ENCODE measurements at regions not wholly inside any gene's neighbourhood (a gene's known extent, or its start where the extent isn't known, plus 50 kb on each side); places are given as distances from the start of the nearest gene placed in this dataset.

GRCh38 chr2:173715441-173715840 lies 249.7 kb downstream of the SP3 start:
- H3K9me3 ChIP-seq = no peaks in the 10 kb centered on the region
- TF ChIP-seq, protein P1, sequence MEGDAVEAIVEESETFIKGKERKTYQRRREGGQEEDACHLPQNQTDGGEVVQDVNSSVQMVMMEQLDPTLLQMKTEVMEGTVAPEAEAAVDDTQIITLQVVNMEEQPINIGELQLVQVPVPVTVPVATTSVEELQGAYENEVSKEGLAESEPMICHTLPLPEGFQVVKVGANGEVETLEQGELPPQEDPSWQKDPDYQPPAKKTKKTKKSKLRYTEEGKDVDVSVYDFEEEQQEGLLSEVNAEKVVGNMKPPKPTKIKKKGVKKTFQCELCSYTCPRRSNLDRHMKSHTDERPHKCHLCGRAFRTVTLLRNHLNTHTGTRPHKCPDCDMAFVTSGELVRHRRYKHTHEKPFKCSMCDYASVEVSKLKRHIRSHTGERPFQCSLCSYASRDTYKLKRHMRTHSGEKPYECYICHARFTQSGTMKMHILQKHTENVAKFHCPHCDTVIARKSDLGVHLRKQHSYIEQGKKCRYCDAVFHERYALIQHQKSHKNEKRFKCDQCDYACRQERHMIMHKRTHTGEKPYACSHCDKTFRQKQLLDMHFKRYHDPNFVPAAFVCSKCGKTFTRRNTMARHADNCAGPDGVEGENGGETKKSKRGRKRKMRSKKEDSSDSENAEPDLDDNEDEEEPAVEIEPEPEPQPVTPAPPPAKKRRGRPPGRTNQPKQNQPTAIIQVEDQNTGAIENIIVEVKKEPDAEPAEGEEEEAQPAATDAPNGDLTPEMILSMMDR (IDR thresholded peaks at IDR 0.05) = no peak
- TF ChIP-seq POLR2A (IDR thresholded peaks at IDR 0.05) = no peak
- no peaks in the 10 kb centered on the region for H3K27me3 ChIP-seq
- no peaks in the 10 kb centered on the region for H3K4me1 ChIP-seq
- no peak for ATAC-seq
- H3K27ac ChIP-seq = no peak overlapping the region
- no peak for DNase-seq
- WGBS (ENCODE audit: insufficient coverage, low coverage, low lambda C conversion rate, missing lambda C conversion rate) = 62% methylated on average over 5 of the region's 5 CpGs
- no peak overlapping the region for H3K4me3 ChIP-seq
- H3K36me3 ChIP-seq = no peaks in the 10 kb centered on the region
- intact Hi-C loops (cut with DNase I) = no loop called here

GRCh38 chr2:173716458-173717052 lies 248.6 kb downstream of the SP3 start:
- intact Hi-C loops (cut with DNase I) = no loop called here
- ATAC-seq = no peak
- 33% methylated on average over 1 of the region's 1 CpG for whole genome bisulfite sequencing (ENCODE audit: insufficient coverage, low coverage, low lambda C conversion rate, missing lambda C conversion rate)

DNA sequence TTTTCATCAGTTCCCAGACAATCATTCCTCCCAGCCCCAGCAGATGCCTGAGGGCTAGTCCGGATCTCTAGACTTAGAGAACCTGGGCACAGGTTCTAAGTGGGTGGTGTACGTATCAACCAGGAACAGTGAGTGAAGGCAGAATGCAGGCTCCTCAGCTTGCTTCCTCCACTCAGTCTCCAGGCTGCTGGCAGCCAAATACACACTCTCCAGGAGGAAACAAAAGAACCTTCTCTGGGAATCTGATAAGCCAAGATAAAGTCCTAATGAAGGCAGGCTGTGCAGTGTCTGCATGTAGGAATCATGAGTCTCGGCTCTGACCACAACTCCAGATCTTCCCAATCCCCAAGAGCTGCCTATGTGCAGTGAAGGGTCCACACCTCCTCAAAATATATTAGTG lies 245.7 kb downstream of the SP3 start:
- Histone ChIP-seq H3K27me3 (no peaks in the 10 kb centered on the region), H3K9me3 (no peaks in the 10 kb centered on the region), H3K27ac (no peak overlapping the region), H3K36me3 (no peaks in the 10 kb centered on the region), H3K4me1 (peaks cover 0 to 4% (median 0%) of the 10 kb centered on the region in 4 donors), H3K4me3 (no peak overlapping the region)
- intact Hi-C loops (cut with DNase I) = no loop called here
- no peak for ATAC-seq
- TF ChIP-seq POLR2A (IDR thresholded peaks at IDR 0.05) = no peak
- TF ChIP-seq, protein P1 (IDR thresholded peaks at IDR 0.05) = no peak
- no peak for DNase-seq
- WGBS (ENCODE audit: insufficient coverage, low coverage, low lambda C conversion rate, missing lambda C conversion rate) = 79% methylated on average over 2 of the region's 3 CpGs

More at GRCh38 chr2:173716458-173717052, 248.6 kb downstream of the SP3 start:
- DNase-seq = no peak
- no peaks in the 10 kb centered on the region for H3K4me1 ChIP-seq
- H3K9me3 ChIP-seq = no peaks in the 10 kb centered on the region
- H3K27ac ChIP-seq = no peak overlapping the region
- H3K27me3 ChIP-seq = no peaks in the 10 kb centered on the region
- H3K4me3 ChIP-seq = no peak overlapping the region
- no peaks in the 10 kb centered on the region for H3K36me3 ChIP-seq
- TF ChIP-seq, protein P1 (IDR thresholded peaks at IDR 0.05) = no peak
- no peak for TF ChIP-seq POLR2A (IDR thresholded peaks at IDR 0.05)

DNA sequence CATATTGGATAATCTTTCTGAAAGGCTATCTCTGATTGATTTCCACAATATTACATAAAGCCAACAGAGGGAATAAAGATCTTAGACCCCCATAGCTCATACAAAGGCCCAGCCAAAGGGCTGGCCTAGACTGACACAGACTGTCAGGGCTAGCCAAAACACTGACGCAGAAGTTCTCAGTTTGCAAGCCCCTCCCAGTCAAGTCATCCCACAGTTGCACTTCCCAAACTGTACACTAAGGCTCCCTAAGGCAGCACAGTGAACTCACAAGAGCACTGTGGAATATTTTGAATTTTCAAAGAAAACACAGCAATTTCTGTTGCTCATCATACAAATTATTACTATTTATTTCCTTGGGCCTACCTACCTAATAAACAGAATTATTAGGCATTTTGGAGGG lies 244.9 kb downstream of the SP3 start:
- Histone ChIP-seq H3K4me1 (peaks cover 0 to 4% (median 0%) of the 10 kb centered on the region in 4 donors), H3K4me3 (no peak overlapping the region), H3K9me3 (no peaks in the 10 kb centered on the region), H3K27me3 (no peaks in the 10 kb centered on the region), H3K36me3 (no peaks in the 10 kb centered on the region), H3K27ac (no peak overlapping the region)
- intact Hi-C loops (cut with DNase I) = no loop called here
- DNase-seq (no peak), ATAC-seq (no peak)
- TF ChIP-seq, protein P1 (IDR thresholded peaks at IDR 0.05) = no peak
- TF ChIP-seq POLR2A (IDR thresholded peaks at IDR 0.05) = no peak
- 50% methylated on average over 1 of the region's 1 CpG for WGBS (ENCODE audit: insufficient coverage, low coverage, low lambda C conversion rate, missing lambda C conversion rate)

Measured in right lobe of liver (tissue), 6 donors.